ENCODE measurements at regions not wholly inside any gene's neighbourhood (a gene's known extent, or its start where the extent isn't known, plus 50 kb on each side); places are given as distances from the start of the nearest gene placed in this dataset.

GRCh38 chr3:24981309-24981708 lies 446.8 kb upstream of the RARB start:
- TF ChIP-seq, protein P1, sequence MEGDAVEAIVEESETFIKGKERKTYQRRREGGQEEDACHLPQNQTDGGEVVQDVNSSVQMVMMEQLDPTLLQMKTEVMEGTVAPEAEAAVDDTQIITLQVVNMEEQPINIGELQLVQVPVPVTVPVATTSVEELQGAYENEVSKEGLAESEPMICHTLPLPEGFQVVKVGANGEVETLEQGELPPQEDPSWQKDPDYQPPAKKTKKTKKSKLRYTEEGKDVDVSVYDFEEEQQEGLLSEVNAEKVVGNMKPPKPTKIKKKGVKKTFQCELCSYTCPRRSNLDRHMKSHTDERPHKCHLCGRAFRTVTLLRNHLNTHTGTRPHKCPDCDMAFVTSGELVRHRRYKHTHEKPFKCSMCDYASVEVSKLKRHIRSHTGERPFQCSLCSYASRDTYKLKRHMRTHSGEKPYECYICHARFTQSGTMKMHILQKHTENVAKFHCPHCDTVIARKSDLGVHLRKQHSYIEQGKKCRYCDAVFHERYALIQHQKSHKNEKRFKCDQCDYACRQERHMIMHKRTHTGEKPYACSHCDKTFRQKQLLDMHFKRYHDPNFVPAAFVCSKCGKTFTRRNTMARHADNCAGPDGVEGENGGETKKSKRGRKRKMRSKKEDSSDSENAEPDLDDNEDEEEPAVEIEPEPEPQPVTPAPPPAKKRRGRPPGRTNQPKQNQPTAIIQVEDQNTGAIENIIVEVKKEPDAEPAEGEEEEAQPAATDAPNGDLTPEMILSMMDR (IDR thresholded peaks at IDR 0.05): no peak
- no peak for TF ChIP-seq POLR2A (IDR thresholded peaks at IDR 0.05)
